ENCODE measurements at regions not wholly inside any gene's neighbourhood (a gene's known extent, or its start where the extent isn't known, plus 50 kb on each side); places are given as distances from the start of the nearest gene placed in this dataset.

- no peak for DNase-seq (ENCODE audit: extremely low read depth, low read depth)
Measured at GRCh38 chr2:59938181-59938580, 615.3 kb downstream of the BCL11A start.

GRCh38 chr2:59936048-59936447, 617.4 kb downstream of the BCL11A start:
- no peak for DNase-seq (ENCODE audit: extremely low read depth, low read depth)

DNA sequence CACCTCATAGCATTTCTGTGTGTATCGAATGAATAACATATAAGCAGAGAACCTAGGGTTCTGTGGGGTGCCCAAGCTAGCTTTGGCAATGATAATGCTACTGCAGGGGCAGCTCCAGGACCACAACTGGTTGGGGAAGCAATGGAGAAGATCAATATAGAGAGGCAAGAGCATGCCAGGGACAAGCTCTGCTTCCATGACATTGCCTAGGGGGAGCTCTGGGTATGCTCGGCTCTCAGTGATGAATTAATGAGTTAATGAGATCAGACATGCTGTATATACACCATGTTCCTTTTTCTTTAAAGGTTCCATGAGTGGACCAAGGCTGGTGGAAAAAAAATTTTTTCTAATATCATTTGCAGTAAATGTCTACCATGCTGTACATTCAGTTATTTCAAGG, 618.4 kb downstream of the BCL11A start:
- no peak for DNase-seq (ENCODE audit: extremely low read depth, low read depth)

DNA sequence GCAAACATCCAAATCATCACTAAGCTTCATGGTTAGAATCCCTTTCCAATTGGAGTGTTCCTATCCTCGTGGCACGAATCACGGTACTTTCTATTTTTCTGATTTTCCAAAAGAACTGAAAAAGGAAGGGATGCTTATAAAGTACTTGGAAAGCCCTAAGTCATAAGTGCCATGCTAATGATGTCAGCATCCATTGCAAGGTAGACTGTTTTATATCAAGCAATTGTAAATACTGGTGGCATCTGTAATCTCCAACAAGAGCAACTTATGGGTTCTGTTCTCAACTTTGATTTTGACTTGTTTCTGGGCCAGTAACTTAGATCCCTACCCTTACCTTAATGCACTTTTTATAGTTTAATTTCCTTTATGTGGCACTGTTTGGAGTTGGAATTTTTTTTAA, 619.5 kb downstream of the BCL11A start:
- no peak for DNase-seq (ENCODE audit: extremely low read depth, low read depth)

DNA sequence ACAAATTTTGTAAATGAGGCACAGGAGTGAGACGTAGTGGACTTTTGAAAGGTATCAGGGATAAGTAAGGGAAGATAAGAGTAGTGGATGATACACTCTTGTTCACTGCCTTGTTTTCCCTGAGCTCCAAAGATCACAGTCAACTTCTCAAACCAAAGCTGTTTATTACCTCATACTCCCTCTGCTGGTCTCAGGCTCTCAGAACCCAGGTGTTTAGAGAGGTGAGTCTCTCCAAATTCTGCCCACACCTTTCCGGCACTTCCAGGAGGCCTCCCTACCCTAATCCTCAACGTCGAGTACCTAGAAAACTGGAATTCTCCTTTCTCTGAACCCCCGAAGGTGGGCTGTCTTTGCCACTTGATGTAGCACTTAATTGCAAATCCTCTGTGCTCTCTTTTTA, 621.1 kb downstream of the BCL11A start:
- DNase-seq (ENCODE audit: extremely low read depth, low read depth), result no peak

- DNase-seq (ENCODE audit: extremely low read depth, low read depth), result no peak
Measured at GRCh38 chr2:59930430-59930829, 623.0 kb downstream of the BCL11A start.

DNA sequence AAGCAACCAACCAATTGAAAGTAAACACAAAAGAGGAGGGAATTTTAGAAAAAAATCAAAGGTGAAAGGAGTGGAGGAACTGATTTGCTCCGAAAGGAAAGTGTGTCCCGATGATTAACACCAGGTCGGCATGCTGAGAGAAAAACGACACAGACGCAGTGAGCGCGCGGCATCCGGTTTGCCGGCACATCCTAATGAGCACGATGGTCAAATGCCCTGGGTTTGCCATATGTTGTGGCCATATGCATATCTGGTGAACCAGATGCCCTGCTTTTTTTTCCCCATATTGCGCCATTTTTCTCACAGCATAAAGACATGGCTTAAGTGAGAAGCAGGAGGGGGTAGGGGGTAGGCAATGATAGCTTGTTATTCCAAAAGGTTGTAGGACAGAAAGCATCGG, 626.7 kb downstream of the BCL11A start:
- DNase-seq (ENCODE audit: extremely low read depth, low read depth), result no peak

DNA sequence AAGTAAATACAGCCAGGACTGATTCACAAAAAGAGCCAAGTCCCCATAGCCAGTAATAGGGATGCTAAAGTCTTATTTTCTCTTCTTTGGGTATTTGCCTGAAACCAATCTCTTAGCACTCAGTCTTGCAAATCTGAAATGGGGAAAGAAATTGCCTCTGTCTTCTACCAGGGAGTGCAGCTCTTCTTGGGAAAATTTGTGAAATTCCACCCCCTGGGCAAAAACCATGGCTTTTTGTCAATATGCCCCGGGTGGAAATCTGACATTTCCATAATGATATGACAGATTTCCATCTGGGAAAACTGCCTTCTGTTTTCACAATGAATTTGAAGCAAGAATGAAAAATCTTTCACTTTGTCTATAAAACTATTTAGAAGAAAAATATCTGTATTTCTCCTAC, 628.1 kb downstream of the BCL11A start:
- DNase-seq (ENCODE audit: extremely low read depth, low read depth), result no peak

DNA sequence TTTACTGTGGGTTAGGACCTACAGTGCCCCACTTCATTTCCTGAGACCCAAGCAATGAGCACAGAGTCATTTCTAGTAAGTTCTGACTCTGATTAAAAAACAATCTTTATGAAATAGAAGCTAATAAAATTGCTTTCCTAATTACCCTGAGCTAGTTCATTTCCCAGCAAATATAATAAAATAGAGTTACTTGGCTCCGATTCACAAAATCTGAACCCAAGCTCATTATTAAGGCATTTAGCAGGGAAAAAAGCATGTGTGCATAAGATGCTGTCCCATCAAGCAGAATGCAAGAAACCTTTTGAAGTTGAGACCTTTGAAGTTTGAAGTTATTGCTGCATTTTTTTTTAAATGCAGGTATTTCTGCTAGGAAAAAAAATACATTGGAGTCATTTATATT, 629.1 kb downstream of the BCL11A start:
- no peak for DNase-seq (ENCODE audit: extremely low read depth, low read depth)

DNA sequence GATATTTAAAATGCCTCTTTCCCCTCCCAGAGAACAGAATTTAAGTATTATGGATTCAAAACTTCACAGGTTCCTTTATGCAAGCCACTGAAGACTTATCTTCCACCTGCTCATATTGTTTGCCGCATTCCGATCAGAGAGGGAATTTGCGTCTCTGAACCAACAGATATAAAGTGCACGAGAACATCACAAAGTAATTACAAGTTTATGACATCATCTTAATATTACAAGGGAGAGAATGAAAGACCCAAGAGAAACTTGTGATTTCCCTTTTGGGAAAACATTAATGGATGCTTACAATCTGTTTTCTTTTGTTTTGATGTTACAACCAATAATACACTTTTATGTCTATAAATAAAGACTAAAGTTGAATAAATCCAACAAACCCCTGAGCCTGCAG, 631.0 kb downstream of the BCL11A start:
- DNase-seq (ENCODE audit: extremely low read depth, low read depth), result no peak

DNA sequence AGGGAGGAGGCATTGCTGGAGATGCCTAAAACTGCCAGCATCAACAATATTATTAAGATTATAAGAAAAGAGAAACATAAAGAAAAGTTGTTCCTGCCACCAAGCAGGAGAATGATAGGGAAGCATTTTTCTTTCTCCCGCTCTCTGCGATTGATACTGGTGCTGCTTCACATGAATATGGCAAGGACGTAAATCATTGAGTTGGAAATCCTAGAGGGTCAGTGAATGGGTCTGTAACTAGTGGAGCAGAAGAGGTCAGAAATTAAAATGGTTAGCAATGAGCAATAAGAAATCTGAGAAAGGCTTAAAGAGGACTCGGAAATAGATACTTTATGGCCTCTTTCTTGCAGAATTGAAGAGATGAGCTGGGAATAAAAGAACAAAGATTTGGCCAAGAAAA, 631.7 kb downstream of the BCL11A start:
- no peak for DNase-seq (ENCODE audit: extremely low read depth, low read depth)

DNA sequence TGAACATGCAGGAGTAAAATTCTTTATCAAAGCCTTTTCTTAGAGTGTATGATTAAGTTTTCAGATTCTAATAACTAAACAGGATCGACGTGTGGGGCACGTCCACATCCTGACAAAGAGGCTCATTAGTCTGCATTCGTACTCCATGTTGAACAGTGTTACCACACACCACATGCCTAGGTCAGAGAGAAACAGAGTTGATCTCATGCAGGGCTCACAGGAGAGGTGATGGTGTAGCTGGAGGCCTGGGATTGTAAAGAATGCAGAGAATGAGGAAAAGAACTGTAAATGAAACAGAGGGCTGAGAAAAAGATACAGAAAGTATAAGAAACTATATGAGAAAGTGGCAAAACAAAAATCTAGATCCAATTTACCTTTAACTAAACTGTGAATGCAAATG, 632.5 kb downstream of the BCL11A start:
- DNase-seq (ENCODE audit: extremely low read depth, low read depth), result no peak

GRCh38 chr2:59920307-59920706, 633.1 kb downstream of the BCL11A start:
- no peak for DNase-seq (ENCODE audit: extremely low read depth, low read depth)

DNA sequence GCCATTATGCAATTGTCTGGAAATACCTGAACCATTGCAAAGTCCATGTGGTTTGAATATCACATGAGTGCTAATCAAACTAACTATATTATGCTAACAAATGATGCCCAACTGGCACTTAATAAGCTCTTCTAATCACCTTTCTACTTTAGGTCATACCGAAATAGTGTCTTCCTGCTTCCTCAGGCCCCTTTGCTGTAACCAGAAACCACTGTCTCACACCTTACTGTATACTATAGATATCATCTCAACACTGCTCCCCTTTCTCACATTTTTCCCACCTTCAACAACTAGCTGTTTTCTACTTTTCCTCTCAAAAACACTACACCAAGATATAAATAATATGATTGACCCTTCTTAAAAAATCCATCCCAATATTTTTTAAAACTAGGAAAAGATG, 633.9 kb downstream of the BCL11A start:
- DNase-seq (ENCODE audit: extremely low read depth, low read depth), result no peak

DNA sequence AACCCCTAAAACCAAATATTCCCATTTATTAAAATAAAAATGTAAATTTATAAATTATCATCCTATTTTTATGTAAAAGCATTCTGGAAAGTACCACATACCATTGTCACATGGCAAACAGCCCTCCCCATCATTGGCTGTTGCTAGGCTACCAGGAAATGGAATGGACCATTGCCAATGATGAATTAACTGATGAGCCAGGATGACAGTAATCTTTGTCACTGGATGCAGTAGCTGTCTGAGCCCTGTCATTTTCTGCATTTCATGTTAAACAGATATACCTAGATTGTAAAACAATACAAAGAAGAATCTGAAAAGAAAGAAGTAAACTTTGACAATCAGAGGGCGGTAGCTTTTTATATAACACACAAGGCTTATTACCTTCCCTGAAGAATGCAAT, 641.4 kb downstream of the BCL11A start:
- DNase-seq (ENCODE audit: extremely low read depth, low read depth), result no peak

- DNase-seq (ENCODE audit: extremely low read depth, low read depth), result no peak
Measured at GRCh38 chr2:59910166-59910565, 643.3 kb downstream of the BCL11A start.

DNA sequence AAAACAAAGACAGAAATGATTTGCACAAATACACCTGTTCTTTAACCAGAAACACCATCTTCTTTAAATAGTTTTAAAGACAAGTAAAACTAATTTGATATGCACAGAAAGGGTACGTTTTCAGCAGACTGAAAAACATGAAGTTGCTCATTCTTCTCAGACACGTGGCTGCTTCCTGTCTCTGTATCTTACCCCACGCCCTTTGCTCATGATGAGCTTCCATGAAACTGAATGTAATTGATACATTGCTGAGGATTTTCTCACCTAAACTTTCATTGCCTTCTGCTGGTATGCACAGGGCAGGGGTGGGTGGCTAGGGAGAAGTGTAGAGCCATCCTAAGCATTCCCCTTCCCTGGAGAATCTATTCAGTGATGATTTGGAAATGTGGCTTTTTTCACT, 644.3 kb downstream of the BCL11A start:
- DNase-seq (ENCODE audit: extremely low read depth, low read depth), result no peak

GRCh38 chr2:59905731-59906130, 647.7 kb downstream of the BCL11A start:
- DNase-seq (ENCODE audit: extremely low read depth, low read depth), result no peak

- no peak for DNase-seq (ENCODE audit: extremely low read depth, low read depth)
Measured at GRCh38 chr2:59903994-59904544, 649.4 kb downstream of the BCL11A start.

- DNase-seq (ENCODE audit: extremely low read depth, low read depth), result no peak
Measured at GRCh38 chr2:59900728-59901452, 652.6 kb downstream of the BCL11A start.

DNA sequence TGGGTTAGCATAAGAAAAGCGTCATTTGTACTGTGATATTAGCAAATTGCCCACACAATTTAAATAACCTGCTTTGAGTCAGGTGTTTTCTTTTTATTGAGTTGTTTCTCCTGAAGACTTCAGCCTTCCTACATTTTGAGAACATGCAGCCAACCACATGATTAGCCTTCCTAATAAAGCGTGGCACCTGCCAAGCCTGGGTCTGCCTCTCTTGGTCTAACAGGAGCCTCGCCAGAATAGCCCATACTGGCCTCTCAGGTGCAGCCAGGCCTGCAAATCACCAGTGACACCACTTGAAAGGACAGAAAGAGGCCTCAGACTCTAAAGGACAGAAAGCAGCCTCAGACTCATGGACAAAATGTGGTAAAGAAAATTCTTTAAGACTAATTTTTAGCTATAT, 653.8 kb downstream of the BCL11A start:
- no peak for DNase-seq (ENCODE audit: extremely low read depth, low read depth)

- no peak for DNase-seq (ENCODE audit: extremely low read depth, low read depth)
Measured at GRCh38 chr2:59896499-59897245, 656.8 kb downstream of the BCL11A start.

Data from NCI-H460 (cell line).